GM12878 (cell line): ENCODE measurements at regions not wholly inside any gene's neighbourhood (a gene's known extent, or its start where the extent isn't known, plus 50 kb on each side); places are given as distances from the start of the nearest gene placed in this dataset.

ENCODE experiments used
- ATF7 ChIP-seq: fragments of 450-650 bp; IDR thresholded peaks from 2 replicates; pipeline ENCODE4 v1.6.1; 2016; ENCODE audit warnings: low read depth, mild to moderate bottlenecking
- CBFB ChIP-seq: IDR thresholded peaks from 2 replicates; pipeline ENCODE4 v1.6.1; 2016; ENCODE audit warnings: antibody characterized with exemption, low read depth
- CREM ChIP-seq: IDR thresholded peaks from 2 replicates; pipeline ENCODE4 v1.6.1; 2014; ENCODE audit warnings: antibody characterized with exemption, low read depth
- IKZF2 ChIP-seq, 2 experiments: fragments of 450-650 bp; IDR thresholded peaks; 2 replicates each; pipeline ENCODE4 v1.6.1; 2017; ENCODE audit warnings: mild to moderate bottlenecking in 2 of 2, moderate library complexity in 2 of 2
- PRDM15 ChIP-seq: fragments of 450-650 bp; formaldehyde crosslinking; IDR thresholded peaks from 2 replicates; pipeline ENCODE4 v1.4.0; 2020; ENCODE audit warnings: mild to moderate bottlenecking, moderate library complexity
- REST ChIP-seq: IDR thresholded peaks from 2 replicates; pipeline ENCODE4 v1.6.1; 2012; ENCODE audit warnings: mild to moderate bottlenecking, low read depth, low read length
- TARDBP ChIP-seq: IDR thresholded peaks from 2 replicates; pipeline ENCODE4 v1.6.1; 2016; ENCODE audit warnings: borderline replicate concordance
- YBX1 ChIP-seq: fragments of 450-650 bp; IDR thresholded peaks from 2 replicates; pipeline ENCODE4 v1.6.1; 2016; ENCODE audit warnings: antibody characterized with exemption
- YY1 ChIP-seq: IDR thresholded peaks from 2 replicates; pipeline ENCODE4 v1.6.1; 2011; ENCODE audit warnings: low read depth, mild to moderate bottlenecking, low read length
- ZNF217 ChIP-seq: fragments of 450-650 bp; IDR thresholded peaks from 2 replicates; pipeline ENCODE4 v1.6.1; 2017; ENCODE audit warnings: antibody characterized with exemption, mild to moderate bottlenecking
- ZNF687 ChIP-seq: fragments of 450-650 bp; IDR thresholded peaks from 2 replicates; pipeline ENCODE4 v1.6.1; 2017; ENCODE audit warnings: mild to moderate bottlenecking, moderate library complexity
- TF ChIP-seq, protein P1 (sequence below): fragments of 450-650 bp; IDR thresholded peaks from 2 replicates; pipeline ENCODE4 v1.6.1; 2017; ENCODE audit warnings: mild to moderate bottlenecking, low read depth, inconsistent platforms; ENCODE audit not compliant: poor library complexity, severe bottlenecking
- TF ChIP-seq, protein P2 (sequence below): fragments of 450-650 bp; IDR thresholded peaks from 2 replicates; pipeline ENCODE4 v1.6.1; 2018; ENCODE audit warnings: borderline replicate concordance, mild to moderate bottlenecking; ENCODE audit not compliant: partially characterized antibody

DNA sequence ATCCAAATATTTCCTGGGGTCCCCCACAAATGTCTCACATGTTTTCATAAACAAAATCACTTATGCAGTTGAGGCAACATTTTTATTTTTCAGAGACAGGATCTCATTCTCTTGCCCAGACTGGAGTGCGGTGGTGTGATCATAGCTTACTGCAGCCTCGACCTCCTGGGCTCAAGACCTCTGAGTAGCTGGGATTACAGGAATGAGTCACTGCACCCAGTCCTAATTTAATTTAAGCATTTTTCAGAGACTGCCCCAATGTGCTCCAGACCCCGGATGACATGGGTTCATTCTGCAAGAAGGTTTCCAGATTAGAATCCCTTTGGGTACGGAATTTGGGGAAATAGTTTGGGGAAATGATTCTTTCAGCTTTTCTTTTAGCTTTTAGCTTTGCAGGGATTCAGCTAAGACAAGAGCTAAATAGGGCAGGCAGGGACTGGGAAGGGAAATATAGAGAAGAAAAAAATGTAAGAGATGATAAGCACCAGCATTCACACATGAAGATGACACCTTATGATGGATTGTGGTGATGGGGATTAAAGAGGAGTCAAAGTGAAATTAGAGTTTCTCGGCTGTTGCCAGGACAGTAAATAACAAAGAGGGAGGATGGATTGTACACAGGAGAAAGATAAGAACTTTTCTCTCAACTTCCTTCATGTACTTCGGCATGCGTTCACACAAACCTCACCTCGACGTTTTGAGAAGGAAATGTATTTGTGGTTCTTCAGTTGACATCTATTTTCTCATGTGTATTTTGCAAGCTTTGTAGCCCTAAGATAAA, 169.4 kb upstream of the TAB2 start (continued):
- TF ChIP-seq ZNF687 = peak; percentile 88
- TF ChIP-seq YY1 = no peak
- TF ChIP-seq, protein P1, sequence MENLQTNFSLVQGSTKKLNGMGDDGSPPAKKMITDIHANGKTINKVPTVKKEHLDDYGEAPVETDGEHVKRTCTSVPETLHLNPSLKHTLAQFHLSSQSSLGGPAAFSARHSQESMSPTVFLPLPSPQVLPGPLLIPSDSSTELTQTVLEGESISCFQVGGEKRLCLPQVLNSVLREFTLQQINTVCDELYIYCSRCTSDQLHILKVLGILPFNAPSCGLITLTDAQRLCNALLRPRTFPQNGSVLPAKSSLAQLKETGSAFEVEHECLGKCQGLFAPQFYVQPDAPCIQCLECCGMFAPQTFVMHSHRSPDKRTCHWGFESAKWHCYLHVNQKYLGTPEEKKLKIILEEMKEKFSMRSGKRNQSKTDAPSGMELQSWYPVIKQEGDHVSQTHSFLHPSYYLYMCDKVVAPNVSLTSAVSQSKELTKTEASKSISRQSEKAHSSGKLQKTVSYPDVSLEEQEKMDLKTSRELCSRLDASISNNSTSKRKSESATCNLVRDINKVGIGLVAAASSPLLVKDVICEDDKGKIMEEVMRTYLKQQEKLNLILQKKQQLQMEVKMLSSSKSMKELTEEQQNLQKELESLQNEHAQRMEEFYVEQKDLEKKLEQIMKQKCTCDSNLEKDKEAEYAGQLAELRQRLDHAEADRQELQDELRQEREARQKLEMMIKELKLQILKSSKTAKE = no peak
- no peak for TF ChIP-seq ZNF217
- TF ChIP-seq TARDBP = no peak
- TF ChIP-seq YBX1 = no peak
- TF ChIP-seq, protein P2, sequence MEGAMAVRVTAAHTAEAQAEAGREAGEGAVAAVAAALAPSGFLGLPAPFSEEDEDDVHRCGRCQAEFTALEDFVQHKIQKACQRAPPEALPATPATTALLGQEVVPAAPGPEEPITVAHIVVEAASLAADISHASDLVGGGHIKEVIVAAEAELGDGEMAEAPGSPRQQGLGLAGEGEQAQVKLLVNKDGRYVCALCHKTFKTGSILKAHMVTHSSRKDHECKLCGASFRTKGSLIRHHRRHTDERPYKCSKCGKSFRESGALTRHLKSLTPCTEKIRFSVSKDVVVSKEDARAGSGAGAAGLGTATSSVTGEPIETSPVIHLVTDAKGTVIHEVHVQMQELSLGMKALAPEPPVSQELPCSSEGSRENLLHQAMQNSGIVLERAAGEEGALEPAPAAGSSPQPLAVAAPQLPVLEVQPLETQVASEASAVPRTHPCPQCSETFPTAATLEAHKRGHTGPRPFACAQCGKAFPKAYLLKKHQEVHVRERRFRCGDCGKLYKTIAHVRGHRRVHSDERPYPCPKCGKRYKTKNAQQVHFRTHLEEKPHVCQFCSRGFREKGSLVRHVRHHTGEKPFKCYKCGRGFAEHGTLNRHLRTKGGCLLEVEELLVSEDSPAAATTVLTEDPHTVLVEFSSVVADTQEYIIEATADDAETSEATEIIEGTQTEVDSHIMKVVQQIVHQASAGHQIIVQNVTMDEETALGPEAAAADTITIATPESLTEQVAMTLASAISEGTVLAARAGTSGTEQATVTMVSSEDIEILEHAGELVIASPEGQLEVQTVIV = no peak
- peak; percentile 70 to 78; a peak in 3 of 4 replicates for TF ChIP-seq IKZF2 (IDR thresholded peaks at IDR 0.05)
- 0 out of 2 replicates have a peak, but pooled peaks have one; percentile 35 for TF ChIP-seq CREM
- no peak for TF ChIP-seq REST
- TF ChIP-seq CBFB = no peak
- peak; percentile 28; the same call in 1 of the 2 replicates for TF ChIP-seq ATF7
- TF ChIP-seq PRDM15 = no peak
